ENCODE measurements at regions not wholly inside any gene's neighbourhood (a gene's known extent, or its start where the extent isn't known, plus 50 kb on each side); places are given as distances from the start of the nearest gene placed in this dataset.

GRCh38 chr11:112864672-112865071 lies 96.5 kb upstream of the NCAM1 start:
- Histone ChIP-seq H4K20me1 (replicated peaks; ENCODE audit: control insufficient read depth, extremely low read depth, insufficient read depth, low read length) (no peaks in the 10 kb centered on the region), H3K27ac (ENCODE audit: insufficient read depth, low read depth, low read length) (no peak overlapping the region), H3K79me2 (ENCODE audit: control insufficient read depth, insufficient read depth, low read length) (no peaks in the 10 kb centered on the region), H3K27me3 (ENCODE audit: control insufficient read depth in 2 of 2, insufficient read depth in 2 of 2, low read length in 2 of 2) (no peaks in the 10 kb centered on the region), H2AFZ (ENCODE audit: low read depth, low read length) (no peak overlapping the region), H3K36me3 (ENCODE audit: control insufficient read depth in 2 of 2, extremely low read depth in 1 of 2, insufficient read depth in 2 of 2, low read length in 2 of 2) (no peaks in the 10 kb centered on the region), H3K9ac (replicated peaks; ENCODE audit: extremely low read depth, insufficient read depth, low read length) (no peak overlapping the region), H3K4me3 (replicated peaks in 1 of 3; ENCODE audit: insufficient read depth in 1 of 3, low read depth in 1 of 3, low read length in 3 of 3) (no peak overlapping the region), H3K4me1 (ENCODE audit: control insufficient read depth, extremely low read depth, insufficient read depth, low read length) (no peaks in the 10 kb centered on the region), H3K4me2 (ENCODE audit: insufficient read depth, low read length) (no peak overlapping the region), H3K9me3 (replicated peaks; ENCODE audit: control insufficient read depth, insufficient read depth, low read length) (peaks cover 6% of the 10 kb centered on the region), H3K9me1 (replicated peaks; ENCODE audit: control insufficient read depth, extremely low read depth, insufficient read depth, low read length) (no peaks in the 10 kb centered on the region)
- ChIA-PET POLR2A (no interaction called here), CTCF (no interaction called here)
- intact Hi-C loops (cut with micrococcal nuclease) = no loop called here
- DNase-seq (ENCODE audit: low read depth, low spot score) = no peak
- no peak for FAIRE-seq
- BruUV-seq (replicated peaks) = no TSS peak
- dilution Hi-C loops (cut with MboI; ENCODE audit: extremely low pct_ligation_motif_present, low sequenced_read_pairs) = no loop called here
- TF ChIP-seq MAX (IDR thresholded peaks at IDR 0.05; ENCODE audit: insufficient read depth, insufficient read length) (no peak), GATA2 (IDR thresholded peaks at IDR 0.05; ENCODE audit: insufficient read depth, insufficient read length, low read depth, low read length) (no peak), POLR2AphosphoS5 (IDR thresholded peaks at IDR 0.05; ENCODE audit: insufficient read depth, low read depth, low read length) (no peak)

- no TSS peak for BruUV-seq (replicated peaks)
- dilution Hi-C loops (cut with MboI; ENCODE audit: extremely low pct_ligation_motif_present, low sequenced_read_pairs) = no loop called here
These were observed 89.2 kb upstream of the NCAM1 start for GRCh38 chr11:112871909-112872500.

More at GRCh38 chr11:112871909-112872500, 89.2 kb upstream of the NCAM1 start:
- Histone ChIP-seq H3K4me3 (replicated peaks in 1 of 3; ENCODE audit: insufficient read depth in 1 of 3, low read depth in 1 of 3, low read length in 3 of 3) (no peak overlapping the region), H3K79me2 (ENCODE audit: control insufficient read depth, insufficient read depth, low read length) (no peaks in the 10 kb centered on the region), H3K36me3 (ENCODE audit: control insufficient read depth in 2 of 2, extremely low read depth in 1 of 2, insufficient read depth in 2 of 2, low read length in 2 of 2) (no peaks in the 10 kb centered on the region), H3K4me2 (ENCODE audit: insufficient read depth, low read length) (no peak overlapping the region), H3K9me3 (replicated peaks; ENCODE audit: control insufficient read depth, insufficient read depth, low read length) (peaks cover 2% of the 10 kb centered on the region), H3K9ac (replicated peaks; ENCODE audit: extremely low read depth, insufficient read depth, low read length) (no peak overlapping the region), H3K4me1 (ENCODE audit: control insufficient read depth, extremely low read depth, insufficient read depth, low read length) (no peaks in the 10 kb centered on the region), H4K20me1 (replicated peaks; ENCODE audit: control insufficient read depth, extremely low read depth, insufficient read depth, low read length) (no peaks in the 10 kb centered on the region), H3K27ac (ENCODE audit: insufficient read depth, low read depth, low read length) (no peak overlapping the region), H3K9me1 (replicated peaks; ENCODE audit: control insufficient read depth, extremely low read depth, insufficient read depth, low read length) (no peaks in the 10 kb centered on the region), H3K27me3 (ENCODE audit: control insufficient read depth in 2 of 2, insufficient read depth in 2 of 2, low read length in 2 of 2) (no peaks in the 10 kb centered on the region), H2AFZ (ENCODE audit: low read depth, low read length) (no peak overlapping the region)
- intact Hi-C loops (cut with micrococcal nuclease) = no loop called here
- DNase-seq (ENCODE audit: low read depth, low spot score) = no peak
- TF ChIP-seq JUN (IDR thresholded peaks at IDR 0.05; ENCODE audit: borderline replicate concordance, insufficient read depth, insufficient read length, low read depth) (no peak), MAX (IDR thresholded peaks at IDR 0.05; ENCODE audit: insufficient read depth, insufficient read length) (no peak), POLR2A (IDR thresholded peaks at IDR 0.05; ENCODE audit: low read depth, low read length) (no peak), CTCF (IDR thresholded peaks at IDR 0.05; ENCODE audit: extremely low read depth in 1 of 2, insufficient read depth in 1 of 2, low read depth in 1 of 2, low read length in 2 of 2) (no peak), FOS (IDR thresholded peaks at IDR 0.05; ENCODE audit: borderline replicate concordance, insufficient read depth, low read length) (no peak), POLR2AphosphoS5 (IDR thresholded peaks at IDR 0.05; ENCODE audit: insufficient read depth, low read depth, low read length) (no peak), GATA2 (IDR thresholded peaks at IDR 0.05; ENCODE audit: insufficient read depth, insufficient read length, low read depth, low read length) (no peak), EZH2 (IDR thresholded peaks at IDR 0.05; ENCODE audit: borderline replicate concordance, low read depth, low read length, severe bottlenecking) (no peak), MYC (IDR thresholded peaks at IDR 0.05; ENCODE audit: low read depth, low read length) (no peak)
- ChIA-PET CTCF (no interaction called here), POLR2A (no interaction called here)
- FAIRE-seq = no peak
